Activated CD4-positive, alpha-beta T cell treated with anti-CD3 and anti-CD28 coated beads, Interleukin-2, amount 50 U/mL, for 4 hours (primary cell): ENCODE measurements at regions not wholly inside any gene's neighbourhood (a gene's known extent, or its start where the extent isn't known, plus 50 kb on each side); places are given as distances from the start of the nearest gene placed in this dataset.
"Not testable (repeated sequence)": the region's sequence is repeated elsewhere in the genome, so short reads cannot be mapped to it uniquely, and the experiment has no call there.

ENCODE experiments used
- DNase-seq, 2 experiments: peaks; one replicate each; pipeline ENCODE4 v3.0.0-alpha.2; 2020

- DNase-seq: not testable (repeated sequence)
Measured at GRCh38 chr2:111484097-111484496, 363.4 kb downstream of the BCL2L11 start.

GRCh38 chr2:111485895-111486294 is 365.2 kb downstream of the BCL2L11 start:
- DNase-seq: not testable (repeated sequence)

- DNase-seq: not testable (repeated sequence)
Measured at GRCh38 chr2:111488451-111488850, 367.7 kb downstream of the BCL2L11 start.

GRCh38 chr2:111489460-111489859 is 368.7 kb downstream of the BCL2L11 start:
- not testable (repeated sequence) for DNase-seq

- DNase-seq: not testable (repeated sequence)
Measured at GRCh38 chr2:111491181-111491580, 370.5 kb downstream of the BCL2L11 start.

- DNase-seq: not testable (repeated sequence)
Measured at GRCh38 chr2:111491614-111492013, 370.9 kb downstream of the BCL2L11 start.

- DNase-seq: not testable (repeated sequence)
Measured at GRCh38 chr2:111492995-111493719, 372.4 kb downstream of the BCL2L11 start.

- DNase-seq: not testable (repeated sequence)
Measured at GRCh38 chr2:111493720-111494078, 373.0 kb downstream of the BCL2L11 start.

- not testable (repeated sequence) for DNase-seq
Measured at GRCh38 chr2:111494288-111494980, 373.7 kb downstream of the BCL2L11 start.

- not testable (repeated sequence) for DNase-seq
Measured at GRCh38 chr2:111494981-111495315, 374.2 kb downstream of the BCL2L11 start.

- DNase-seq: not testable (repeated sequence)
Measured at GRCh38 chr2:111495636-111496035, 374.9 kb downstream of the BCL2L11 start.

- not testable (repeated sequence) for DNase-seq
Measured at GRCh38 chr2:111496176-111496575, 375.5 kb downstream of the BCL2L11 start.

- not testable (repeated sequence) for DNase-seq
Measured at GRCh38 chr2:111496860-111497259, 376.1 kb downstream of the BCL2L11 start.

GRCh38 chr2:111497270-111497669 is 376.6 kb downstream of the BCL2L11 start:
- not testable (repeated sequence) for DNase-seq

GRCh38 chr2:111500536-111501062 is 379.9 kb downstream of the BCL2L11 start:
- not testable (repeated sequence) for DNase-seq

GRCh38 chr2:111503844-111504570 is 380.0 kb downstream of the ANAPC1 start:
- DNase-seq: not testable (repeated sequence)

- not testable (repeated sequence) for DNase-seq
Measured at GRCh38 chr2:111504571-111504942, 379.4 kb downstream of the ANAPC1 start.

- not testable (repeated sequence) for DNase-seq
Measured at GRCh38 chr2:111505267-111505666, 378.7 kb downstream of the ANAPC1 start.

GRCh38 chr2:111506936-111507335 is 377.1 kb downstream of the ANAPC1 start:
- DNase-seq: not testable (repeated sequence)

- not testable (repeated sequence) for DNase-seq
Measured at GRCh38 chr2:111509225-111509869, 374.6 kb downstream of the ANAPC1 start.

- DNase-seq: not testable (repeated sequence)
Measured at GRCh38 chr2:111510384-111510783, 373.6 kb downstream of the ANAPC1 start.

GRCh38 chr2:111511062-111511461 is 372.9 kb downstream of the ANAPC1 start:
- DNase-seq: not testable (repeated sequence)

- DNase-seq: not testable (repeated sequence)
Measured at GRCh38 chr2:111512378-111512777, 371.6 kb downstream of the ANAPC1 start.
